ENCODE measurements at regions not wholly inside any gene's neighbourhood (a gene's known extent, or its start where the extent isn't known, plus 50 kb on each side); places are given as distances from the start of the nearest gene placed in this dataset.
A peak's percentile ranks its signal among the peaks of the same experiment; 100 is the strongest.

DNA sequence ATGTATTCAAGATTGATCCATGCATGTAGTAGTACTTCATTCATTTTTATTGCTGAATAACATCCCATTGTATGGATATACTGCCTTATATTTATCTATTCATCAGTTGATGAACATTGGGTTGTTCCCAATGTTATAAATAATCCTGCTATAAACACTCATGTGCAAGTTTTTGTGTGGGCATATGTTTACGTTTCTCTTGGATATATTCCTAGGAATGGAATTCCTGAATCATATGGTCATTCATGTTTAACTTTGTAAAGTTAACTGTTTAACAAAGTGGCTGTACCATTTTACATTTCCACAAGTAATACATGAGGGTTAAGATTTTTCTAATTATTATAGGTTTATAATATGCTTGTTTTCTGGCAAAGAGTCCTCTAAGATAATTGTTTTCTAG lies 1568.2 kb upstream of the SEL1L start:
- TF ChIP-seq, protein P1, sequence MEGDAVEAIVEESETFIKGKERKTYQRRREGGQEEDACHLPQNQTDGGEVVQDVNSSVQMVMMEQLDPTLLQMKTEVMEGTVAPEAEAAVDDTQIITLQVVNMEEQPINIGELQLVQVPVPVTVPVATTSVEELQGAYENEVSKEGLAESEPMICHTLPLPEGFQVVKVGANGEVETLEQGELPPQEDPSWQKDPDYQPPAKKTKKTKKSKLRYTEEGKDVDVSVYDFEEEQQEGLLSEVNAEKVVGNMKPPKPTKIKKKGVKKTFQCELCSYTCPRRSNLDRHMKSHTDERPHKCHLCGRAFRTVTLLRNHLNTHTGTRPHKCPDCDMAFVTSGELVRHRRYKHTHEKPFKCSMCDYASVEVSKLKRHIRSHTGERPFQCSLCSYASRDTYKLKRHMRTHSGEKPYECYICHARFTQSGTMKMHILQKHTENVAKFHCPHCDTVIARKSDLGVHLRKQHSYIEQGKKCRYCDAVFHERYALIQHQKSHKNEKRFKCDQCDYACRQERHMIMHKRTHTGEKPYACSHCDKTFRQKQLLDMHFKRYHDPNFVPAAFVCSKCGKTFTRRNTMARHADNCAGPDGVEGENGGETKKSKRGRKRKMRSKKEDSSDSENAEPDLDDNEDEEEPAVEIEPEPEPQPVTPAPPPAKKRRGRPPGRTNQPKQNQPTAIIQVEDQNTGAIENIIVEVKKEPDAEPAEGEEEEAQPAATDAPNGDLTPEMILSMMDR (IDR thresholded peaks at IDR 0.05; ENCODE audit: insufficient read depth, low read depth, low read length, missing control alignments), result no peak
- H3K4me3 ChIP-seq (ENCODE audit: low read length), result no peak overlapping the region
- no peak for DNase-seq (ENCODE audit: low read depth)

DNA sequence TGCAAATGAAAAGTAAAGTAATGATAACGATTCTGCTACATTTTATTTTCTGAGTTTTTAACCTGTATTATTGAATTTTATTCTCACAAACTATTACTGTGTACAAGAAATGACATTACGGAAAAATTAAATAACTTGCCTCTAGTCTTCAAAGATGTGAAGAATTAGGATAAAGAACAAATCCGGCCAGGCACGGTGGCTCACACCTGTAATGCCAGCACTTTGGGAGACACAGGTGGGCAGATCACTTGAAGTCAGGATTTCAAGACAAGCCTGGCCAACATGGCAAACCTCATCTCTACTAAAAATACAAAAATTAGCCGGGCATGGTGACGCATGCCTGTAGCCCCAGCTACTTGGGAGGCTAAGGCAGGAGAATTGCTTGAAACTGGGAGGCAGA lies 1584.4 kb upstream of the SEL1L start:
- TF ChIP-seq, protein P1 (IDR thresholded peaks at IDR 0.05; ENCODE audit: insufficient read depth, low read depth, low read length, missing control alignments), result no peak
- no peak for DNase-seq (ENCODE audit: low read depth)
- no peak overlapping the region for H3K4me3 ChIP-seq (ENCODE audit: low read length)

DNA sequence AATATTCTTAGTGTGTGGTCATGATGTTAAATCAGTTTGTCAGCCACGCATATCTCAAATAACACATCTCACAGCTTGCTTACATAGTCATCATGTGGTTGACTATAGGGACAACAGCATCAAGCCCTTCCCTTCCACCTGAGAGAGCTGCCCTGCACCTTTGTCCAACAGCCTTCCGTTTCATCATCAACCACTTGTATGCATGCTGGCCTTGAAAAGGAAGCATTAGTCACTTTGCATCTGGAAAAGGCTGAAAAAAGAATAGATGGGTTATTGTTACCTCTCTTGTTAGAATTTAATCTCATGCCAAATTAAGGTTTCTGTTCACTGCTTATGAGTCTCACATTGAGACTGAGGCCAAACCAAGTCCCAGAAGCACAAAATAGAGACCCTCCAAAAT lies 1586.5 kb upstream of the SEL1L start:
- TF ChIP-seq, protein P1 (IDR thresholded peaks at IDR 0.05; ENCODE audit: insufficient read depth, low read depth, low read length, missing control alignments), result no peak
- peak; percentile 51 for DNase-seq (ENCODE audit: low read depth)
- no peak overlapping the region for H3K4me3 ChIP-seq (ENCODE audit: low read length)

DNA sequence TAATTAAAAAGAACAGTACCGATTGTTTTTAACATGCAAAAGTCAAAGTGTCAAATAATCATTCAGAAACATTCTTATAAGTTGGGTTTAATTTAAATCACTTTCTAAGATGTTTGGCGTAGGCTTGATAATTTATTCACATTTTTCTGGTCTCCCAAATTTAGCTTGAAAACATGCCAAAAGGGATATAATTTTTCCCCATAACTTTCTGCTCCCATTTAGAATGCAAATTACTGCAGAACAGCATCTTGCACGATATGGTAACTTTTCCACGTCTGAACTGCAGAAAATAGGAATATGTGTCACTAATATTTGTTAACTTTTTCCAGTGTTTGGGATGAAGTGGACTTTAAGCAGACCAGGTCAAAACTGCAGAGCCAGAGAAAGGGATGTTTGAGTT lies 1592.4 kb upstream of the SEL1L start:
- H3K4me3 ChIP-seq (ENCODE audit: low read length), result no peak overlapping the region
- no peak for DNase-seq (ENCODE audit: low read depth)
- TF ChIP-seq, protein P1 (IDR thresholded peaks at IDR 0.05; ENCODE audit: insufficient read depth, low read depth, low read length, missing control alignments), result no peak

DNA sequence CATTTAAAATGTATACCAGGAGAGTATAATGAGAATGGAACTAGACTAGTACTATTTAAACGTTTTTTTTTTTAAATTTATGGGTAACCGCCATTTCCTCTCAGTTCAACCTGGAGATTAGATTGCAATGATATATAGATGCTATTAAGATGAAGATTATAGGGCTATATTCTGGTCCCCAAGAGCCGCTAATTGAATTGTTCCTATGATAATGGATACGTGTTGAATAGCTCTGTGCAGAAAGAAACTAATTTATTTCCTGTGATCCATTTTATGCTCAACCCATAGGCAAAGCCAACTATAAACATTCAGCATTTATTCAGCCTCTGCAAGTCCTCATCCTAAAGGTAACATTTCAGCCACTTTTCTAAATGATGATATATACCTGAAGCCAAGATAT lies 1595.1 kb upstream of the SEL1L start:
- DNase-seq (ENCODE audit: low read depth), result no peak
- no peak overlapping the region for H3K4me3 ChIP-seq (ENCODE audit: low read length)
- TF ChIP-seq, protein P1 (IDR thresholded peaks at IDR 0.05; ENCODE audit: insufficient read depth, low read depth, low read length, missing control alignments), result no peak

DNA sequence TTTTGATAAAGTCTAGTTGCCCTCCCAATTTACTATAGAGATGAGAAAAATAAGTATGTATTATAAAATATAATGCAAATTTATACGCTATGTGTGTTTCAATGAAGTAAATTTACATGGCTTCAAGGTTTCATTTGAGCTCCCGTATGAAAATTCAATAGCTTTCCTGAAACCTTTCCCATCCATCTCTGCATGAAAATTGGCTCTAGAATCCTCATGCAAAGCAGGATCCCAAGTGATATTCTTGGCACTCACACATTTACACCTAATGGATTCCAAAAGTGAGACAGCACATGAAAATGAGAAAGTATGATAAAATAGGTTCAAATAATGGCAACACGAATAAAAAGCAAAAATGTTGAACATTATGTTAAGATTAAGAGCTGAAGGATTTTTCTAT lies 1595.8 kb upstream of the SEL1L start:
- no peak for DNase-seq (ENCODE audit: low read depth)
- TF ChIP-seq, protein P1 (IDR thresholded peaks at IDR 0.05; ENCODE audit: insufficient read depth, low read depth, low read length, missing control alignments), result no peak
- no peak overlapping the region for H3K4me3 ChIP-seq (ENCODE audit: low read length)

DNA sequence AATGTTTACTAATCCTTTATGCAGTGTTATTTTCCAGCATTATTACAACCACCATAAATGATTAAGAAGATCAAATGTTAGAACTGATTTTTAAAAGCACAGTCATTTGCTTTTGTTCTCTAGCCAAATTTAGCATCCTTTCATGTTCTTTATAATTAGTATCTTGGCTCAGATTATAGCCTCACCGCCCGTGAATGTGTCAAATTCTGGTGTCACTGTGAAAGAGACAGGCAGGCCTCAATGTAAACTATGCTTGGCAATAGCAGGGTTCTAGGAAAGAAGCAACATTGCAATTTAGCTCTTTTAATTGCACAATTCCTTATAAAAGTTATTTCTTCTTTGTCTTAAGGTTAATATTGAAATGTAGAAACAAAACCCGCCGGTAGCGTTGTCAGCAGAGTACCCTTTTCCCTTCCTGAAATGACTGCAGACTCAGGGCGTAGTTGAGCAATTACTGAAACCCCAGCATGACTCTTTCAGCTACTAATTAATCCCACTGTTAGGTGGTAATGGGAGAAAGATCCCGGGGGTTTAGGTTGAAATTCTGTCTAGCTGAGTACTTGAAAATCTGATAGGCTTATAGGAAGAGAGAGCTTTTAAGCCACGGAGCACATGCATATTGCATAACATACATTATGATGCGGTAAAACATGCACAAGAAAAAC lies 1600.5 kb upstream of the SEL1L start:
- no peak overlapping the region for H3K4me3 ChIP-seq (ENCODE audit: low read length)
- no peak for DNase-seq (ENCODE audit: low read depth)
- TF ChIP-seq, protein P1 (IDR thresholded peaks at IDR 0.05; ENCODE audit: insufficient read depth, low read depth, low read length, missing control alignments), result no peak
